Activated CD8-positive, alpha-beta T cell treated with anti-CD3 and anti-CD28 coated beads, Interleukin-2, amount 10 ng/mL, durations not matched to agents 7 days and 5 days (primary cell): ENCODE measurements at regions not wholly inside any gene's neighbourhood (a gene's known extent, or its start where the extent isn't known, plus 50 kb on each side); places are given as distances from the start of the nearest gene placed in this dataset.

Experiments
- ATAC-seq: fragments of 150-1000 bp; cut with Tn5 transposase; one replicate; pipeline ENCODE4 v1.10.0; 2021; ENCODE audit warnings: moderate library complexity
- CTCF ChIA-PET: fragments of 350-600 bp; sonication (Branson Sonifier 250); formaldehyde crosslinking; loops from one replicate; lab custom pipeline; 2021; ENCODE audit warnings: antibody characterized with exemption; lab: Charles Lee
- POLR2A ChIA-PET: fragments of 350-600 bp; sonication (Branson Sonifier 250); formaldehyde crosslinking; loops from one replicate; lab custom pipeline; 2021; ENCODE audit warnings: antibody characterized with exemption; lab: Charles Lee
- DNase-seq: peaks from one replicate; pipeline ENCODE4 v3.0.0-alpha.2; 2020
- H3K27ac Mint-ChIP-seq: one replicate; pipeline ENCODE4 v1.8.0; 2021; ENCODE audit warnings: mild to moderate bottlenecking, mixed read lengths
- H3K27me3 Mint-ChIP-seq: one replicate; pipeline ENCODE4 v1.8.0; 2021; ENCODE audit warnings: low read depth, mixed read lengths
- H3K36me3 Mint-ChIP-seq: one replicate; pipeline ENCODE4 v1.8.0; 2021; ENCODE audit warnings: low read depth, mixed read lengths
- H3K4me1 Mint-ChIP-seq: one replicate; pipeline ENCODE4 v1.8.0; 2021; ENCODE audit warnings: low read depth, mixed read lengths
- H3K4me3 Mint-ChIP-seq: one replicate; pipeline ENCODE4 v1.8.0; 2021; ENCODE audit warnings: mild to moderate bottlenecking, mixed read lengths
- H3K9me3 Mint-ChIP-seq: one replicate; pipeline ENCODE4 v1.8.0; 2022; ENCODE audit warnings: mixed read lengths; ENCODE audit not compliant: insufficient read depth

GRCh38 chr12:113697651-113698509, 226.2 kb upstream of the LHX5 start:
- Mint-ChIP-seq H3K9me3 (no peaks in the 10 kb centered on the region), H3K27ac (no peak overlapping the region), H3K27me3 (peaks cover 9% of the 10 kb centered on the region), H3K36me3 (no peaks in the 10 kb centered on the region), H3K4me3 (no peak overlapping the region), H3K4me1 (no peaks in the 10 kb centered on the region)
- no peak for ATAC-seq
- DNase-seq = no peak
- CTCF ChIA-PET = no interaction called here
- POLR2A ChIA-PET = no interaction called here

DNA sequence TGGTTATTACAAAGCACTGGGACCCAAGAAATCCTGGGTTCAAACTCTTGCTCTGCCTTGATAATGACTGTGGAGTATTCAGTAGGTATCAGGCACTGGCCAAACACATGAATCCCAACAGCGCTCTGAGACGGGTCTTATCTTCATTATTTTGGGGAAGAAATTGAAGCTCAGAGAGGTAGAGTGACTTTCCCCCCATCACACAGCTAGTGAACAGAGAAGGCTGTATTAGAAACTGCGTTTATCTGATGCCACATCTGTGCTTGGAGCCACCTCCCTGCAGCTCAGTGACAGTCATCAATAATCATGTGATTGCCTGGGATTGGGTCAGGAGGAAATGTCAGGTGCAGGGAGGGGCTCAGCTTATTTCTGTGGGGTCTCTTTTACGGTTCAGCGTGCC, 225.4 kb upstream of the LHX5 start:
- H3K27me3 Mint-ChIP-seq = peaks cover 9% of the 10 kb centered on the region
- CTCF ChIA-PET = no interaction called here
- no peak overlapping the region for H3K27ac Mint-ChIP-seq
- H3K9me3 Mint-ChIP-seq = no peaks in the 10 kb centered on the region
- DNase-seq = no peak
- no peaks in the 10 kb centered on the region for H3K36me3 Mint-ChIP-seq
- POLR2A ChIA-PET = no interaction called here
- no peaks in the 10 kb centered on the region for H3K4me1 Mint-ChIP-seq
- no peak for ATAC-seq
- H3K4me3 Mint-ChIP-seq = no peak overlapping the region

- ChIA-PET POLR2A (no interaction called here), CTCF (no interaction called here)
- Mint-ChIP-seq H3K4me1 (no peaks in the 10 kb centered on the region), H3K4me3 (no peak overlapping the region), H3K27ac (no peak overlapping the region), H3K36me3 (no peaks in the 10 kb centered on the region), H3K27me3 (peaks cover 6% of the 10 kb centered on the region), H3K9me3 (no peaks in the 10 kb centered on the region)
- no peak for DNase-seq
- no peak for ATAC-seq
Measured at GRCh38 chr12:113693693-113694092, 222.0 kb upstream of the LHX5 start.

GRCh38 chr12:113689047-113689610, 217.5 kb upstream of the LHX5 start:
- DNase-seq = no peak
- H3K27ac Mint-ChIP-seq = no peak overlapping the region
- no peak for ATAC-seq
- H3K4me1 Mint-ChIP-seq = no peaks in the 10 kb centered on the region
- POLR2A ChIA-PET = no interaction called here
- H3K4me3 Mint-ChIP-seq = no peak overlapping the region
- no peaks in the 10 kb centered on the region for H3K9me3 Mint-ChIP-seq
- no peaks in the 10 kb centered on the region for H3K36me3 Mint-ChIP-seq
- H3K27me3 Mint-ChIP-seq = no peaks in the 10 kb centered on the region
- CTCF ChIA-PET = no interaction called here

DNA sequence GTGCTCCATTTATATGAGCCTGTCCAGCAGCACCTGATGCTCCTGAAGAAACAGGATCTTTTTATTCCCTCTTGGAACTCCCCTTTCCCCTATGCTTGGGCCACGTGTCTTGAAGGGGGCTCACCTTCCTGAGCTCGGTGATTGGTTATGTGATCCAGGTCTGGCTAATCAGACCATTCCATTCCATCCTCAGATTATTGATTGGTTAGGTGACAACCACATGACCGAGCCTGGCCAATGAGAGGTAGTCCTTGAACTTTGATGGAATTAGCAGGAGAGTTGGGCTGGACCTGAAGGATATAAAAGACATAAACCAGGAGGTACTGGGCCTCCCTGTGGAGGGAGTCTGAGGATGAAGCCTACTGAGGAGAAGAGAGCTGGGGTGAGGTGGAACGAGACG, 216.6 kb upstream of the LHX5 start:
- Mint-ChIP-seq H3K4me1 (no peaks in the 10 kb centered on the region), H3K27ac (no peak overlapping the region), H3K36me3 (no peaks in the 10 kb centered on the region), H3K4me3 (no peak overlapping the region), H3K9me3 (no peaks in the 10 kb centered on the region), H3K27me3 (no peaks in the 10 kb centered on the region)
- POLR2A ChIA-PET = no interaction called here
- DNase-seq = no peak
- ATAC-seq = no peak
- CTCF ChIA-PET = no interaction called here

GRCh38 chr12:113684908-113685782, 213.5 kb upstream of the LHX5 start:
- ATAC-seq (no peak), DNase-seq (no peak)
- ChIA-PET CTCF (no interaction called here), POLR2A (no interaction called here)
- H3K4me3 Mint-ChIP-seq = no peak overlapping the region
- no peaks in the 10 kb centered on the region for H3K36me3 Mint-ChIP-seq
- no peak overlapping the region for H3K27ac Mint-ChIP-seq
- no peaks in the 10 kb centered on the region for H3K27me3 Mint-ChIP-seq
- no peaks in the 10 kb centered on the region for H3K9me3 Mint-ChIP-seq
- no peaks in the 10 kb centered on the region for H3K4me1 Mint-ChIP-seq

DNA sequence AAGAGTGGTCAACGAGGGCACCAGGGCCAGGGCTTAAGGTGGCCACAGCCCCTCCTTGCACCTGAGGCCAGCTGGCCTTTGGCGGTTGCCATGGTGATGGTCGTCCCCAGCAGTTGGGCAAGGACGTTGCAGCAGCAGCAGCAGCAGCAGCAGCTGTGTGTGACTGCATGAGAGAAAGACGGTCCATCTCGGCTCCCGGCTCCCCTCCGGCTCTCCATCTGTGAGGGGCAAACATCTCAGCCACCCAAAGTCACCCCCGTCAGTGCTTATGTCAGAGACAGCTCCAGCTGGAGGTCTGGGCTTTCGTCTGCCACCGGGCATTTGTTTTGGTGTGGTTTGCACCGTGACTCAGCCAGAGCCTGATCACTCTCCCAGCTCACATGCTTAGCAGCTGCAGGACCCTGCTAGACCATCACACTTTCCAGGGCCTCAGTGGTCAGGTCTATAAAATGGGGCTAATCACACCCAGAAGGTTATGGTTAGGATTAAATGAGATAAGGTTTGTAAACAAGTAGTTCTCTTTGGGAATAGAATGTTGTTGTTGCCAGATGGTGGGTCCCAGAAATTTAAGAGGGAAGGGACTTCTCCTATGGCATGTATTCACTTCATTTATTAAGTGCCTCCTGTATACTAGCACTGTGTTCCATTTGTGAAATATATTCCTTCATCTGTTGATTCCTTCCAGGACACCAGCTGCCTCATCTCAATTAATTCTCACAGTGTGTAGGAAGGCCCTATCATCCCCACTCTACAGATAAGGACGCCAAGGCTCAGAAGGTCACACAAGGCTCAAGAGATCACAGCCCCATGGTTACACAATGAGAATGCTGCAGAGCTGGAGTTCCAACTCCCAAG, 212.6 kb upstream of the LHX5 start:
- Mint-ChIP-seq H3K27me3 (no peaks in the 10 kb centered on the region), H3K27ac (no peak overlapping the region), H3K36me3 (no peaks in the 10 kb centered on the region), H3K4me1 (no peaks in the 10 kb centered on the region), H3K9me3 (no peaks in the 10 kb centered on the region), H3K4me3 (no peak overlapping the region)
- DNase-seq (no peak), ATAC-seq (no peak)
- ChIA-PET CTCF (no interaction called here), POLR2A (no interaction called here)

DNA sequence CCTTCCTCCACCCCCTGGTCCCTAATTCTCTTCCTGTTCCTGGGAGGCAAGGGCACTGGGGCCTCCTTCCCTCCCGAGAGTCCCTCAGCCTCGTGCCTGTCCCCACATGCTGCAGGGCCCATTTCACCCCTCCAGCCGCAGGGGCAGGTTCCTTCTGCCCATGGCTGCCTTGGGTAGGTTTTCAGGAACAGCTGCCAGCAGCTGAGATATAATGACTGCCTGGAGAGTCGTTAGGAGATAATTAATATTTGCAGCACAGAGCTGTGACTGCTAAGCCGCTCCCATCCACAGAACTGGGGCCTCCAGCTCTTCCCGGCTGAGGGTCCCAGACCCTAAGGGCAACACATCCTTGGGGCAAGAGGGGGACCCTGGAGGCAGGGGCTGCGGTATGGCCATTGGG, 211.9 kb upstream of the LHX5 start:
- CTCF ChIA-PET = no interaction called here
- no peaks in the 10 kb centered on the region for H3K27me3 Mint-ChIP-seq
- no peaks in the 10 kb centered on the region for H3K36me3 Mint-ChIP-seq
- peak overlapping the region; percentile 43 for H3K27ac Mint-ChIP-seq
- DNase-seq (no peak), ATAC-seq (no peak)
- H3K9me3 Mint-ChIP-seq = no peaks in the 10 kb centered on the region
- H3K4me3 Mint-ChIP-seq = no peak overlapping the region
- POLR2A ChIA-PET = no interaction called here
- no peaks in the 10 kb centered on the region for H3K4me1 Mint-ChIP-seq

DNA sequence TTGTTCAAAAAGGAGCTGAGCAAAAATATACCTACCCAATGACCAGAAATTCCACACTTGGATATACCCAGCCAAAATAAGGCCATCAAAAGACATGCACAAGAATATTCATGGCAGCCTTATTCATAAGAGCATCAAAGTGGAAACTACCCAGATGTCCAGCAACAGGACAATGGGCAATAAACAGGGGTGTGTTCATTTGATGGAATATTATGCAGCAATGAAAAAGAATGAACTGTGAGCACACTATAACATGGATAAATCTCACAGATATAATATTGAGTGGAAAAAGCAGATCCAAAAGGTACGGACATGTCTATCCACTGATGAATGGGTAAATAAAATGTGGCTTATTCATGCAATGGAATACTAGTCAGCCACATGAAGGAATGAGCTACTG, 209.2 kb upstream of the LHX5 start:
- POLR2A ChIA-PET = no interaction called here
- no peaks in the 10 kb centered on the region for H3K27me3 Mint-ChIP-seq
- H3K4me1 Mint-ChIP-seq = no peaks in the 10 kb centered on the region
- H3K4me3 Mint-ChIP-seq = no peak overlapping the region
- CTCF ChIA-PET = no interaction called here
- no peaks in the 10 kb centered on the region for H3K9me3 Mint-ChIP-seq
- no peaks in the 10 kb centered on the region for H3K36me3 Mint-ChIP-seq
- DNase-seq = no peak
- no peak for ATAC-seq
- no peak overlapping the region for H3K27ac Mint-ChIP-seq

GRCh38 chr12:113678223-113679119, 206.8 kb upstream of the LHX5 start:
- no peak for DNase-seq
- H3K27ac Mint-ChIP-seq = no peak overlapping the region
- ATAC-seq = no peak
- ChIA-PET POLR2A (no interaction called here), CTCF (no interaction called here)
- H3K36me3 Mint-ChIP-seq = no peaks in the 10 kb centered on the region
- no peak overlapping the region for H3K4me3 Mint-ChIP-seq
- H3K4me1 Mint-ChIP-seq = no peaks in the 10 kb centered on the region
- H3K9me3 Mint-ChIP-seq = no peaks in the 10 kb centered on the region
- H3K27me3 Mint-ChIP-seq = no peaks in the 10 kb centered on the region

GRCh38 chr12:113676547-113676946, 204.9 kb upstream of the LHX5 start:
- Mint-ChIP-seq H3K27me3 (no peaks in the 10 kb centered on the region), H3K9me3 (no peaks in the 10 kb centered on the region), H3K36me3 (no peaks in the 10 kb centered on the region), H3K4me3 (no peak overlapping the region), H3K4me1 (no peaks in the 10 kb centered on the region), H3K27ac (no peak overlapping the region)
- POLR2A ChIA-PET = no interaction called here
- no peak for ATAC-seq
- DNase-seq = no peak
- CTCF ChIA-PET = no interaction called here
